Loucy (cell line): ENCODE measurements at regions not wholly inside any gene's neighbourhood (a gene's known extent, or its start where the extent isn't known, plus 50 kb on each side); places are given as distances from the start of the nearest gene placed in this dataset.

Experiments used
- H2AFZ ChIP-seq: fragments of 200-600 bp; sonication (generic); 2 replicates; pipeline ENCODE4 v1.6.0; 2016; ENCODE audit warnings: antibody characterized with exemption, mild to moderate bottlenecking, low read length, moderate library complexity
- H3F3A ChIP-seq: fragments of 200-600 bp; 2 replicates; pipeline ENCODE4 v1.6.0; 2016; ENCODE audit warnings: antibody characterized with exemption, low read depth, mild to moderate bottlenecking
- H3K27me3 ChIP-seq: fragments of 200-600 bp; sonication (generic); 2 replicates; pipeline ENCODE4 v1.6.1; 2014; ENCODE audit warnings: low read length, mild to moderate bottlenecking; ENCODE audit not compliant: insufficient read depth, poor library complexity, severe bottlenecking
- H3K36me3 ChIP-seq: fragments of 200-600 bp; sonication (generic); 2 replicates; pipeline ENCODE4 v1.6.1; 2016; ENCODE audit warnings: low read length; ENCODE audit not compliant: insufficient read depth
- H3K4me1 ChIP-seq: fragments of 200-600 bp; sonication (generic); 2 replicates; pipeline ENCODE4 v1.5.1; 2014; ENCODE audit warnings: low read length, mild to moderate bottlenecking; ENCODE audit not compliant: insufficient read depth, poor library complexity, severe bottlenecking
- H3K4me2 ChIP-seq: fragments of 200-600 bp; sonication (generic); 2 replicates; pipeline ENCODE4 v1.6.0; 2014; ENCODE audit warnings: antibody characterized with exemption, low read length, low read depth, mild to moderate bottlenecking; ENCODE audit not compliant: poor library complexity, severe bottlenecking
- H3K4me3 ChIP-seq: fragments of 200-600 bp; sonication (generic); 2 replicates; pipeline ENCODE4 v1.5.1; 2014; ENCODE audit warnings: low read length, mild to moderate bottlenecking, mixed read lengths; ENCODE audit not compliant: poor library complexity, severe bottlenecking
- H3K79me2 ChIP-seq: fragments of 200-600 bp; sonication (generic); 2 replicates; pipeline ENCODE4 v1.6.1; 2014; ENCODE audit warnings: low read length; ENCODE audit not compliant: insufficient read depth
- H3K9ac ChIP-seq: fragments of 200-600 bp; sonication (generic); 2 replicates; pipeline ENCODE4 v1.6.0; 2014; ENCODE audit warnings: mild to moderate bottlenecking, low read depth, low read length, moderate library complexity; ENCODE audit not compliant: poor library complexity, severe bottlenecking
- H3K9me2 ChIP-seq: fragments of 200-600 bp; sonication (generic); replicated peaks from 2 replicates; pipeline ENCODE4 v1.6.1; 2016; ENCODE audit warnings: low read depth, low read length, mixed read lengths
- H3K9me3 ChIP-seq: fragments of 200-600 bp; sonication (generic); 2 replicates; pipeline ENCODE4 v1.6.1; 2014; ENCODE audit warnings: mild to moderate bottlenecking, antibody characterized with exemption, low read length, low read depth; ENCODE audit not compliant: insufficient read depth
- H4K20me1 ChIP-seq: fragments of 200-600 bp; sonication (generic); 2 replicates; pipeline ENCODE4 v1.6.0; 2014; ENCODE audit warnings: antibody characterized with exemption, low read length, mild to moderate bottlenecking; ENCODE audit not compliant: insufficient read depth, poor library complexity, severe bottlenecking
- EZH2phosphoT487 ChIP-seq: fragments of 200-600 bp; IDR thresholded peaks from 2 replicates; pipeline ENCODE4 v1.6.1; 2018; ENCODE audit warnings: antibody characterized with exemption, mild to moderate bottlenecking, moderate library complexity, borderline replicate concordance
- TF ChIP-seq, protein P1 (sequence below): fragments of 200-600 bp; sonication (generic); conservative IDR thresholded peaks from 2 replicates; pipeline ENCODE4 v1.5.1; 2014; ENCODE audit warnings: mild to moderate bottlenecking, antibody characterized with exemption, low read length

DNA sequence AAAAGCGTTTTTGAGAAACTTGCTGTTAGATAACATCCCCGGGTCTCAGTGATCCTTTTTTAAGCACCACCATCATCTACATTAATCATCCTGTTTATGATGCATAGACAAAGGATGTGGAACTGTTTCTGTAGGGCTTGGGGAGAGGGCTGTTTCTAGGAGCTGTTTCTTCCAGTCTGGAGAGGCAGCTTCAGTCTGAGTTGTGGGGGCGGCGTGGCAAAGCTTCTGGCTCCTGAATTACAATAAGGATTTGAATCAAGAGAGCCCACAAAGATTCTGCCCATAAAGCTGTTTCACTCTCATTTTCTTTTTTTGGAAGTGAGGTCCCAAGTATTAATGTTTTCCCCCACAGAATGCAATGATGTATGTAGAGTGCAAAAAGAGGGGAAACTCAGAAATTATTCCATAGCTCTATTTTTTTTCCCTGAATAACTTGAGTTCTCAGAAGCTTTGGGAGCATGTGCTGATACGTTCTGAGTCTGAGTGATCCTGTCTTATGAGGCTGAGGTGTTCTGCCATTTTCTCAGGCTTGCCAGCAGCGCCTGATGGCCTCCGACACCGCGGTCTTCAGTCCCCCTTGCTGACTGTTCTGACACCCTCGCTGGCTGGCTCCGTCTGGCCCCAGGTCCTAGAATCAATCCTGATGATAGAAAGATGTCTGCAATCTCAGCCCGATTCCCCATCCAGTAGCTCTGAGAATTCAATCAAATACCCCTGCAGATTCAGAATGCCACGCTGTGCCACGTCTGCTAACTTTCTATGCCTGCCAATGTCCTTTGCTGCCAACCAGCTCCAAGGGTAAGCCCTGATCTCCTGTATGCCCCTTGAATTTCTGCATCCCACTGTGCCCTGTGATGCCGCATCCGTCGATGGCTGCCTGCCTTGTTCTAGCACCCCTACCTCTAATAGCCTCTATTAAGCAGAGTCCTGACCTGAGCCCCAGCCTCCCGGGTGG, 92.4 kb upstream of the AKT3 start:
- TF ChIP-seq EZH2phosphoT487: no peak
- TF ChIP-seq, protein P1, sequence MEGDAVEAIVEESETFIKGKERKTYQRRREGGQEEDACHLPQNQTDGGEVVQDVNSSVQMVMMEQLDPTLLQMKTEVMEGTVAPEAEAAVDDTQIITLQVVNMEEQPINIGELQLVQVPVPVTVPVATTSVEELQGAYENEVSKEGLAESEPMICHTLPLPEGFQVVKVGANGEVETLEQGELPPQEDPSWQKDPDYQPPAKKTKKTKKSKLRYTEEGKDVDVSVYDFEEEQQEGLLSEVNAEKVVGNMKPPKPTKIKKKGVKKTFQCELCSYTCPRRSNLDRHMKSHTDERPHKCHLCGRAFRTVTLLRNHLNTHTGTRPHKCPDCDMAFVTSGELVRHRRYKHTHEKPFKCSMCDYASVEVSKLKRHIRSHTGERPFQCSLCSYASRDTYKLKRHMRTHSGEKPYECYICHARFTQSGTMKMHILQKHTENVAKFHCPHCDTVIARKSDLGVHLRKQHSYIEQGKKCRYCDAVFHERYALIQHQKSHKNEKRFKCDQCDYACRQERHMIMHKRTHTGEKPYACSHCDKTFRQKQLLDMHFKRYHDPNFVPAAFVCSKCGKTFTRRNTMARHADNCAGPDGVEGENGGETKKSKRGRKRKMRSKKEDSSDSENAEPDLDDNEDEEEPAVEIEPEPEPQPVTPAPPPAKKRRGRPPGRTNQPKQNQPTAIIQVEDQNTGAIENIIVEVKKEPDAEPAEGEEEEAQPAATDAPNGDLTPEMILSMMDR: no peak
- Histone ChIP-seq H3F3A (no peaks in the 10 kb centered on the region), H2AFZ (no peak overlapping the region), H3K36me3 (no peaks in the 10 kb centered on the region), H3K4me1 (no peaks in the 10 kb centered on the region), H3K4me2 (no peak overlapping the region), H3K9ac (no peak overlapping the region), H3K9me2 (no peaks in the 10 kb centered on the region), H3K4me3 (no peak overlapping the region), H4K20me1 (no peaks in the 10 kb centered on the region), H3K9me3 (no peaks in the 10 kb centered on the region), H3K27me3 (no peaks in the 10 kb centered on the region), H3K79me2 (no peaks in the 10 kb centered on the region)

DNA sequence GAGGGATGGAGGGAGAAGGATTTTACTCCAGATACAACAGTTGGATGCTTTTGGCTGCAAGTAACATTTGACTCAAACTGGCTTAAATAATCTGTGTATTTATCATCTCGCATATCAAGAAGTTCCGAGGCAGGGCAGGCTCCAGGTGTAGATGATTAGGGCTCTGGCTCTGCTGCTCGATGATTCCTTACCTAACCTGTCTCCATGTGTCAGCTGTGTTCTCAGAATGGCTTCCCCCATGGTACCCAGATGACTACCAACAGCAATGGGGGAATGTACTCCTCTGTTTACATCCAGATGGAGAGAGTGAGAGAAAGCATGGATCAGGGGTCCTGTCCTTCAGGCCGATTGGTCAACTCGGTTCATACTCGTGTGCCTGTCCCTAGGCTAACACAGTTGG, 90.4 kb upstream of the AKT3 start:
- Histone ChIP-seq H3K9me2 (no peaks in the 10 kb centered on the region), H3K9ac (no peak overlapping the region), H3K27me3 (no peaks in the 10 kb centered on the region), H3K79me2 (no peaks in the 10 kb centered on the region), H3K4me3 (no peak overlapping the region), H3F3A (no peaks in the 10 kb centered on the region), H2AFZ (no peak overlapping the region), H3K36me3 (no peaks in the 10 kb centered on the region), H3K4me2 (no peak overlapping the region), H3K4me1 (no peaks in the 10 kb centered on the region), H3K9me3 (no peaks in the 10 kb centered on the region), H4K20me1 (no peaks in the 10 kb centered on the region)
- TF ChIP-seq, protein P1: no peak
- TF ChIP-seq EZH2phosphoT487: no peak

DNA sequence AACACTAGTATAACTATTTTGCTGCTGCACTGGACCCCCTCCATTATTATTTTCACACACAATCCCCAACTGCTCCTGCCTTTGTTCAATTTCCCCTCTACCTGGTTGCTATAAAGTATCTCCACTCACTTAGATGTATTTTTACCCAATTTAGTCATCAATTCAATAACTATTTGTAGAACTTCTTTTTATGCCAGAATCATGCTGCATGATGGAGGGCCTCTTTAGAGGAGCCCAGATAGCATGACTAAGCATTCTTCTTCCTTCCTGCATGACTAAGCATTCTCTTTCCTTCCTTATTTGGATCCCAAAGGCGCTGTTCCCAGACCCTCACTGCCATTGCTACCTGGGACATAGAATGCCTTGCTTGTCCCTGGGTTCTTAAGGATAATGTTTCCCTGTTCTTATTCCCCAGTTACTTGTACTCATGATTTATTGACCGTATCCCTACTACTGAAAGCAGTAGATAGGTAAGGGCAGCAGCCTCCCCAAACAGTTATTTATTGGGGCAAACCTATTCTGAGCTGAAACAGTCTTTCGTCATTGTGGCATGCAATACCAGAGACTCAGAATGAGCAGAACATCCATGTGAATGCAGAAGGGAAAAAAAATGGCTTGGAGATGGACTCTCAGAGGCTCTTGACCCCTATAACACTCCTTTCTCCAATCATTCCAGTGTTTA, 89.3 kb upstream of the AKT3 start:
- Histone ChIP-seq H3K4me1 (no peaks in the 10 kb centered on the region), H3F3A (no peaks in the 10 kb centered on the region), H2AFZ (no peak overlapping the region), H4K20me1 (no peaks in the 10 kb centered on the region), H3K27me3 (no peaks in the 10 kb centered on the region), H3K4me3 (no peak overlapping the region), H3K9ac (no peak overlapping the region), H3K36me3 (no peaks in the 10 kb centered on the region), H3K9me2 (no peaks in the 10 kb centered on the region), H3K79me2 (no peaks in the 10 kb centered on the region), H3K9me3 (no peaks in the 10 kb centered on the region), H3K4me2 (no peak overlapping the region)
- TF ChIP-seq, protein P1: no peak
- no peak for TF ChIP-seq EZH2phosphoT487
